IMR-90 (cell line): ENCODE measurements at regions not wholly inside any gene's neighbourhood (a gene's known extent, or its start where the extent isn't known, plus 50 kb on each side); places are given as distances from the start of the nearest gene placed in this dataset.

Experiments used
- ATAC-seq: fragments of 200-7000 bp; cut with Tn5 transposase; 2 replicates; pipeline ENCODE4 v1.9.1; 2020; ENCODE audit warnings: low read depth, mild to moderate bottlenecking, moderate library complexity
- BruUV-seq: library from RNA; stranded (reverse); fragments of 400-500 nt; replicated peaks from 2 replicates; lab custom pipeline; 2021; lab: Mats Ljungman, UMichigan
- CTCF ChIA-PET: fragments of 300-600 bp; formaldehyde crosslinking; extraction: SDS; loops from one replicate; lab custom pipeline; 2021; ENCODE audit warnings: antibody characterized with exemption; lab: Yijun Ruan, JAX
- POLR2A ChIA-PET: fragments of 300-600 bp; sonication (Branson Sonifier 250); formaldehyde crosslinking; loops from one replicate; lab custom pipeline; 2022; ENCODE audit warnings: antibody characterized with exemption; ENCODE audit not compliant: unreplicated experiment; lab: Charles Lee
- DNase-seq: peaks from one replicate; pipeline ENCODE4 v3.0.0; 2013
- H2AFZ ChIP-seq: replicated peaks from 2 replicates; pipeline ENCODE3; 2013; ENCODE audit warnings: low read length, mild to moderate bottlenecking; ENCODE audit not compliant: poor library complexity
- H2AK5ac ChIP-seq: 2 replicates; pipeline ENCODE4 v1.6.1; 2013; ENCODE audit warnings: low read depth, low read length, inconsistent platforms
- H2AK9ac ChIP-seq: replicated peaks from 2 replicates; pipeline ENCODE3; 2013; ENCODE audit warnings: mild to moderate bottlenecking, low read depth, low read length, moderate library complexity; ENCODE audit not compliant: poor library complexity
- H2BK120ac ChIP-seq: 2 replicates; pipeline ENCODE4 v1.6.1; 2013; ENCODE audit warnings: low read depth, low read length, inconsistent platforms
- H2BK15ac ChIP-seq: 3 replicates; pipeline ENCODE4 v1.6.1; 2013; ENCODE audit warnings: low read depth, low read length, inconsistent platforms
- H2BK20ac ChIP-seq: 2 replicates; pipeline ENCODE4 v1.6.1; 2013; ENCODE audit warnings: low read depth, mild to moderate bottlenecking, inconsistent platforms, low read length, moderate library complexity
- H2BK5ac ChIP-seq: 2 replicates; pipeline ENCODE4 v1.6.1; 2013; ENCODE audit warnings: mild to moderate bottlenecking, low read depth, low read length, inconsistent platforms; ENCODE audit not compliant: poor library complexity, severe bottlenecking
- H3K14ac ChIP-seq: replicated peaks from 2 replicates; pipeline ENCODE4 v1.6.1; 2013; ENCODE audit warnings: low read depth, low read length, inconsistent platforms
- H3K18ac ChIP-seq: 2 replicates; pipeline ENCODE4 v1.6.1; 2013; ENCODE audit warnings: low read depth, low read length, control low read depth
- H3K23ac ChIP-seq: 2 replicates; pipeline ENCODE4 v1.6.1; 2013; ENCODE audit warnings: low read depth, low read length, inconsistent platforms
- H3K27ac ChIP-seq: 2 replicates; pipeline ENCODE4 v1.5.1; 2013; ENCODE audit warnings: mild to moderate bottlenecking, control low read depth, low read length; ENCODE audit not compliant: insufficient read depth
- H3K27me3 ChIP-seq: 2 replicates; pipeline ENCODE4 v1.6.1; 2013; ENCODE audit warnings: low read length; ENCODE audit not compliant: control insufficient read depth, insufficient read depth
- H3K36me3 ChIP-seq: 2 replicates; pipeline ENCODE4 v1.6.1; 2013; ENCODE audit warnings: low read length, mixed read lengths; ENCODE audit not compliant: control insufficient read depth, insufficient read depth
- H3K4ac ChIP-seq: 2 replicates; pipeline ENCODE4 v1.6.1; 2013; ENCODE audit warnings: low read depth, low read length, inconsistent platforms
- H3K4me1 ChIP-seq: 2 replicates; pipeline ENCODE4 v1.6.1; 2013; ENCODE audit warnings: low read length, mixed read lengths; ENCODE audit not compliant: control insufficient read depth, insufficient read depth
- H3K4me2 ChIP-seq: 2 replicates; pipeline ENCODE4 v1.6.1; 2013; ENCODE audit warnings: low read depth, mild to moderate bottlenecking, control low read depth, low read length, moderate library complexity
- H3K4me3 ChIP-seq: 2 replicates; pipeline ENCODE4 v1.5.1; 2013; ENCODE audit warnings: low read depth, mild to moderate bottlenecking, control low read depth, low read length, moderate library complexity; ENCODE audit not compliant: insufficient read depth
- H3K56ac ChIP-seq: 2 replicates; pipeline ENCODE4 v1.6.1; 2013; ENCODE audit warnings: low read length, inconsistent platforms; ENCODE audit not compliant: insufficient read depth; ENCODE audit errors: extremely low read depth
- H3K79me1 ChIP-seq, 2 experiments: 2 replicates each; pipeline ENCODE4 v1.6.1; 2013; ENCODE audit warnings: low read length in 2 of 2, inconsistent platforms in 1 of 2, low read depth in 1 of 2
- H3K9ac ChIP-seq: 2 replicates; pipeline ENCODE4 v1.6.1; 2013; ENCODE audit warnings: low read depth, low read length, control low read depth
- H3K9me1 ChIP-seq: 2 replicates; pipeline ENCODE4 v1.6.1; 2013; ENCODE audit warnings: low read length, inconsistent platforms; ENCODE audit not compliant: insufficient read depth
- H3K9me3 ChIP-seq: 2 replicates; pipeline ENCODE4 v1.6.1; 2013; ENCODE audit warnings: low read length; ENCODE audit not compliant: control insufficient read depth, insufficient read depth
- H4K20me1 ChIP-seq: 2 replicates; pipeline ENCODE4 v1.6.1; 2013; ENCODE audit warnings: low read length, inconsistent platforms; ENCODE audit not compliant: insufficient read depth
- H4K5ac ChIP-seq: 2 replicates; pipeline ENCODE4 v1.6.1; 2013; ENCODE audit warnings: mild to moderate bottlenecking, low read depth, low read length, control low read depth
- H4K8ac ChIP-seq, 2 experiments: 2 replicates each; pipeline ENCODE4 v1.6.1; 2013; ENCODE audit warnings: low read depth in 2 of 2, low read length in 2 of 2, control low read depth in 1 of 2, inconsistent platforms in 1 of 2
- H4K91ac ChIP-seq: 2 replicates; pipeline ENCODE4 v1.6.1; 2013; ENCODE audit warnings: low read depth, low read length, inconsistent platforms; ENCODE audit not compliant: insufficient read depth
- BHLHE40 ChIP-seq: fragments of 150-350 bp; IDR thresholded peaks from 2 replicates; pipeline ENCODE4 v1.6.1; 2016; ENCODE audit warnings: mild to moderate bottlenecking, low read depth, low read length
- CEBPB ChIP-seq: IDR thresholded peaks from 2 replicates; pipeline ENCODE4 v1.6.1; 2012; ENCODE audit warnings: low read depth, low read length, improper control_type of control experiment
- CHD1 ChIP-seq: IDR thresholded peaks from 2 replicates; pipeline ENCODE4 v1.6.1; 2012; ENCODE audit warnings: low read depth, low read length, improper control_type of control experiment
- FOS ChIP-seq: fragments of 150-350 bp; IDR thresholded peaks from 2 replicates; pipeline ENCODE4 v1.6.1; 2016; ENCODE audit warnings: low read depth, low read length
- MAFK ChIP-seq: IDR thresholded peaks from 2 replicates; pipeline ENCODE4 v1.6.1; 2012; ENCODE audit warnings: low read depth, low read length, improper control_type of control experiment
- MAZ ChIP-seq: IDR thresholded peaks from 2 replicates; pipeline ENCODE4 v1.6.1; 2012; ENCODE audit warnings: low read depth, mild to moderate bottlenecking, low read length, improper control_type of control experiment, moderate library complexity, borderline replicate concordance
- MXI1 ChIP-seq: IDR thresholded peaks from 2 replicates; pipeline ENCODE4 v1.6.1; 2012; ENCODE audit warnings: low read depth, mild to moderate bottlenecking, low read length, moderate library complexity, borderline replicate concordance
- NFE2L2 ChIP-seq: fragments of 150-350 bp; IDR thresholded peaks from 2 replicates; pipeline ENCODE4 v1.6.1; 2016; ENCODE audit warnings: low read depth, mild to moderate bottlenecking, low read length
- POLR2A ChIP-seq: IDR thresholded peaks from 2 replicates; pipeline ENCODE4 v1.6.1; 2012; ENCODE audit warnings: mild to moderate bottlenecking, low read depth, low read length
- RAD21 ChIP-seq: IDR thresholded peaks from 2 replicates; pipeline ENCODE4 v1.6.1; 2012; ENCODE audit warnings: low read length, improper control_type of control experiment
- RCOR1 ChIP-seq: IDR thresholded peaks from 2 replicates; pipeline ENCODE4 v1.6.1; 2012; ENCODE audit warnings: mild to moderate bottlenecking, low read length, improper control_type of control experiment; ENCODE audit not compliant: insufficient replicate concordance
- RFX5 ChIP-seq: IDR thresholded peaks from 2 replicates; pipeline ENCODE4 v1.8.0; 2012; ENCODE audit warnings: low read depth, mild to moderate bottlenecking, low read length, moderate library complexity
- SMC3 ChIP-seq: fragments of 150-350 bp; IDR thresholded peaks from 2 replicates; pipeline ENCODE4 v1.6.1; 2016; ENCODE audit warnings: low read depth, mild to moderate bottlenecking, antibody characterized with exemption, low read length, moderate library complexity
- WGBS, 2 experiments: methylation state at CpG; one replicate each; pipeline versions ENCODE4 v1.1.5 to v1.1.7; 2013; ENCODE audit warnings: missing lambda C conversion rate in 2 of 2; ENCODE audit not compliant: insufficient read length in 1 of 2; ENCODE audit errors: extremely low coverage in 2 of 2; 5-methylcytosine and 5-hydroxymethylcytosine counted together
- dilution Hi-C: fragments of 300-500 bp; cut with HindIII; formaldehyde crosslinking; loops from one replicate; pipeline ENCODE4 v1.14.3; 2018; ENCODE audit warnings: low sequenced_read_pairs; ENCODE audit not compliant: unreplicated experiment
- in situ Hi-C: fragments of 300-500 bp; cut with MboI; formaldehyde crosslinking; loops from 3 replicates; pipeline ENCODE4 v1.14.3; 2019; ENCODE audit warnings: low sequenced_read_pairs, inconsistent platforms, mixed read lengths
- intact Hi-C: fragments of 100-400 bp; cut with micrococcal nuclease; formaldehyde crosslinking; loops from 2 replicates; pipeline ENCODE4 v1.10.0; 2022
- TF ChIP-seq, protein P1 (sequence below): fragments of 150-350 bp; IDR thresholded peaks from 2 replicates; pipeline ENCODE4 v1.6.1; 2016; ENCODE audit warnings: low read depth, mild to moderate bottlenecking, low read length, moderate library complexity, borderline replicate concordance
- TF ChIP-seq, protein P2 (sequence below): fragments of 150-350 bp; IDR thresholded peaks from 2 replicates; pipeline ENCODE4 v1.6.1; 2017; ENCODE audit warnings: mild to moderate bottlenecking, antibody characterized with exemption, low read length, low read depth
- TF ChIP-seq, protein P3 (sequence below): conservative IDR thresholded peaks from 2 replicates; pipeline ENCODE4 v1.5.1; 2012; ENCODE audit warnings: mild to moderate bottlenecking, low read depth, low read length, improper control_type of control experiment

- H4K20me1 ChIP-seq = no peaks in the 10 kb centered on the region
- TF ChIP-seq MAZ = no peak
- no peak for TF ChIP-seq RAD21
- TF ChIP-seq CEBPB = no peak
- no peak for TF ChIP-seq RFX5
- TF ChIP-seq, protein P1, sequence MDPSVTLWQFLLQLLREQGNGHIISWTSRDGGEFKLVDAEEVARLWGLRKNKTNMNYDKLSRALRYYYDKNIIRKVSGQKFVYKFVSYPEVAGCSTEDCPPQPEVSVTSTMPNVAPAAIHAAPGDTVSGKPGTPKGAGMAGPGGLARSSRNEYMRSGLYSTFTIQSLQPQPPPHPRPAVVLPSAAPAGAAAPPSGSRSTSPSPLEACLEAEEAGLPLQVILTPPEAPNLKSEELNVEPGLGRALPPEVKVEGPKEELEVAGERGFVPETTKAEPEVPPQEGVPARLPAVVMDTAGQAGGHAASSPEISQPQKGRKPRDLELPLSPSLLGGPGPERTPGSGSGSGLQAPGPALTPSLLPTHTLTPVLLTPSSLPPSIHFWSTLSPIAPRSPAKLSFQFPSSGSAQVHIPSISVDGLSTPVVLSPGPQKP = no peak
- no peak for TF ChIP-seq POLR2A
- TF ChIP-seq FOS = no peak
- no peak for TF ChIP-seq CHD1
- TF ChIP-seq BHLHE40 = no peak
- no peak for TF ChIP-seq SMC3
- TF ChIP-seq, protein P2, sequence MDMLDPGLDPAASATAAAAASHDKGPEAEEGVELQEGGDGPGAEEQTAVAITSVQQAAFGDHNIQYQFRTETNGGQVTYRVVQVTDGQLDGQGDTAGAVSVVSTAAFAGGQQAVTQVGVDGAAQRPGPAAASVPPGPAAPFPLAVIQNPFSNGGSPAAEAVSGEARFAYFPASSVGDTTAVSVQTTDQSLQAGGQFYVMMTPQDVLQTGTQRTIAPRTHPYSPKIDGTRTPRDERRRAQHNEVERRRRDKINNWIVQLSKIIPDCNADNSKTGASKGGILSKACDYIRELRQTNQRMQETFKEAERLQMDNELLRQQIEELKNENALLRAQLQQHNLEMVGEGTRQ = no peak
- TF ChIP-seq MAFK = no peak
- no peak for TF ChIP-seq NFE2L2
- TF ChIP-seq, protein P3, sequence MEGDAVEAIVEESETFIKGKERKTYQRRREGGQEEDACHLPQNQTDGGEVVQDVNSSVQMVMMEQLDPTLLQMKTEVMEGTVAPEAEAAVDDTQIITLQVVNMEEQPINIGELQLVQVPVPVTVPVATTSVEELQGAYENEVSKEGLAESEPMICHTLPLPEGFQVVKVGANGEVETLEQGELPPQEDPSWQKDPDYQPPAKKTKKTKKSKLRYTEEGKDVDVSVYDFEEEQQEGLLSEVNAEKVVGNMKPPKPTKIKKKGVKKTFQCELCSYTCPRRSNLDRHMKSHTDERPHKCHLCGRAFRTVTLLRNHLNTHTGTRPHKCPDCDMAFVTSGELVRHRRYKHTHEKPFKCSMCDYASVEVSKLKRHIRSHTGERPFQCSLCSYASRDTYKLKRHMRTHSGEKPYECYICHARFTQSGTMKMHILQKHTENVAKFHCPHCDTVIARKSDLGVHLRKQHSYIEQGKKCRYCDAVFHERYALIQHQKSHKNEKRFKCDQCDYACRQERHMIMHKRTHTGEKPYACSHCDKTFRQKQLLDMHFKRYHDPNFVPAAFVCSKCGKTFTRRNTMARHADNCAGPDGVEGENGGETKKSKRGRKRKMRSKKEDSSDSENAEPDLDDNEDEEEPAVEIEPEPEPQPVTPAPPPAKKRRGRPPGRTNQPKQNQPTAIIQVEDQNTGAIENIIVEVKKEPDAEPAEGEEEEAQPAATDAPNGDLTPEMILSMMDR = no peak
- TF ChIP-seq RCOR1 = no peak
- no peak for TF ChIP-seq MXI1
- H2AK9ac ChIP-seq = no peak overlapping the region
- H2BK20ac ChIP-seq = no peak overlapping the region
- dilution Hi-C loops (no loop called here), in situ Hi-C loops (no loop called here), intact Hi-C loops (no loop called here)
- no peak overlapping the region for H3K14ac ChIP-seq
- no peaks in the 10 kb centered on the region; the same call in 1 of the 2 replicates for H3K9me3 ChIP-seq
- H2BK15ac ChIP-seq = no peak overlapping the region
- 44% methylated on average over 5 of the region's 8 CpGs; no CpG with 5 or more reads in 1 of the 2 experiments for WGBS, 2 experiments
- H4K8ac ChIP-seq = no peak overlapping the region
- H3K27ac ChIP-seq = no peak overlapping the region
- no peak for DNase-seq
- H3K9ac ChIP-seq = no peak overlapping the region
- H3K4me3 ChIP-seq = no peak overlapping the region
- BruUV-seq = no TSS peak
- ChIA-PET POLR2A (no interaction called here), CTCF (no interaction called here)
- peak overlapping the region; percentile 18; the same call in 1 of the 2 replicates for H2BK120ac ChIP-seq
- H3K27me3 ChIP-seq = no peaks in the 10 kb centered on the region
- ATAC-seq = no peak
- no peaks in the 10 kb centered on the region for H3K79me1 ChIP-seq
- H2BK5ac ChIP-seq = no peak overlapping the region
- H2AFZ ChIP-seq = peak overlapping the region; percentile 55
- no peak overlapping the region for H3K18ac ChIP-seq
- no peaks in the 10 kb centered on the region; the same call in 1 of the 2 replicates for H3K4me1 ChIP-seq
- no peak overlapping the region for H3K56ac ChIP-seq
- H2AK5ac ChIP-seq = no peak overlapping the region; the same call in 1 of the 2 replicates
- no peak overlapping the region for H3K4me2 ChIP-seq
- H3K9me1 ChIP-seq = no peaks in the 10 kb centered on the region
- H4K5ac ChIP-seq = no peak overlapping the region
- no peak overlapping the region for H3K23ac ChIP-seq
- H3K36me3 ChIP-seq = no peaks in the 10 kb centered on the region
- no peak overlapping the region for H4K91ac ChIP-seq
- no peak overlapping the region; the same call in 1 of the 2 replicates for H3K4ac ChIP-seq
Measured at GRCh38 chr1:244316986-244317655, 134.6 kb downstream of the ADSS2 start.
